Common myeloid progenitor, CD34-positive (primary cell): ENCODE measurements at regions not wholly inside any gene's neighbourhood (a gene's known extent, or its start where the extent isn't known, plus 50 kb on each side); places are given as distances from the start of the nearest gene placed in this dataset.
"Not testable (repeated sequence)": the region's sequence is repeated elsewhere in the genome, so short reads cannot be mapped to it uniquely, and the experiment has no call there.

Source experiments
- CTCF ChIA-PET: fragments of 350-600 bp; sonication (Branson Sonifier 250); formaldehyde crosslinking; loops from one replicate; lab custom pipeline; 2021; ENCODE audit warnings: antibody characterized with exemption; lab: Charles Lee
- POLR2A ChIA-PET: fragments of 350-600 bp; sonication (Branson Sonifier 250); formaldehyde crosslinking; loops from one replicate; lab custom pipeline; 2021; ENCODE audit warnings: antibody characterized with exemption; lab: Charles Lee
- DNase-seq, 3 donors: peaks; one replicate each; pipeline versions ENCODE4 v3.0.0 to v3.0.0-alpha.2; 2013
- H3K27ac ChIP-seq, 2 experiments: 1 replicate in 1 of 2; 2 replicates in 1 of 2; pipeline ENCODE4 v1.7.0; 2013; ENCODE audit warnings: inconsistent platforms in 2 of 2, low read length in 2 of 2, mild to moderate bottlenecking in 2 of 2, low read depth in 1 of 2, moderate library complexity in 1 of 2; ENCODE audit not compliant: severe bottlenecking in 2 of 2, insufficient read depth in 1 of 2, poor library complexity in 1 of 2
- H3K27me3 ChIP-seq, 5 experiments: replicated peaks in 2 of 5; 1 replicate in 3 of 5; 2 replicates in 2 of 5; pipeline versions ENCODE4 v1.6.1 to v1.7.0; 2013; ENCODE audit warnings: low read length in 4 of 5, mild to moderate bottlenecking in 2 of 5, moderate library complexity in 2 of 5, inconsistent platforms in 1 of 5; ENCODE audit not compliant: insufficient read depth in 5 of 5, control insufficient read depth in 4 of 5
- H3K36me3 ChIP-seq, 4 experiments: 1 replicate in 2 of 4; 2 replicates in 2 of 4; pipeline versions ENCODE4 v1.6.1 to v1.7.0; 2013; ENCODE audit warnings: low read length in 3 of 4, control low read depth in 1 of 4, mild to moderate bottlenecking in 1 of 4; ENCODE audit not compliant: control insufficient read depth in 4 of 4, insufficient read depth in 4 of 4
- H3K4me1 ChIP-seq, 4 experiments: 1 replicate in 3 of 4; 2 replicates in 1 of 4; pipeline versions ENCODE4 v1.6.1 to v1.7.1; 2013; ENCODE audit warnings: low read length in 3 of 4, mild to moderate bottlenecking in 3 of 4, control low read depth in 1 of 4, inconsistent platforms in 1 of 4, moderate library complexity in 1 of 4; ENCODE audit not compliant: control insufficient read depth in 4 of 4, insufficient read depth in 4 of 4; ENCODE audit errors: control extremely low read depth in 1 of 4
- H3K4me3 ChIP-seq, 7 experiments: 1 replicate in 4 of 7; 2 replicates in 3 of 7; pipeline versions ENCODE4 v1.5.1 to v1.7.0; 2013; ENCODE audit warnings: mild to moderate bottlenecking in 7 of 7, low read length in 6 of 7, moderate library complexity in 6 of 7, inconsistent platforms in 2 of 7, low read depth in 2 of 7, control low read depth in 1 of 7; ENCODE audit not compliant: insufficient read depth in 4 of 7, control insufficient read depth in 1 of 7; ENCODE audit errors: extremely low read depth in 1 of 7
- H3K9me3 ChIP-seq, 5 experiments: 1 replicate in 4 of 5; 2 replicates in 1 of 5; pipeline versions ENCODE4 v1.6.1 to v1.7.1; 2013; ENCODE audit warnings: low read length in 4 of 5, mild to moderate bottlenecking in 2 of 5, inconsistent platforms in 1 of 5, low read depth in 1 of 5, moderate library complexity in 1 of 5; ENCODE audit not compliant: control insufficient read depth in 4 of 5, insufficient read depth in 2 of 5; ENCODE audit errors: control extremely low read depth in 1 of 5
- WGBS: methylation state at CpG from one replicate; pipeline ENCODE4 v1.1.5; 2013; ENCODE audit not compliant: insufficient coverage; 5-methylcytosine and 5-hydroxymethylcytosine counted together

DNA sequence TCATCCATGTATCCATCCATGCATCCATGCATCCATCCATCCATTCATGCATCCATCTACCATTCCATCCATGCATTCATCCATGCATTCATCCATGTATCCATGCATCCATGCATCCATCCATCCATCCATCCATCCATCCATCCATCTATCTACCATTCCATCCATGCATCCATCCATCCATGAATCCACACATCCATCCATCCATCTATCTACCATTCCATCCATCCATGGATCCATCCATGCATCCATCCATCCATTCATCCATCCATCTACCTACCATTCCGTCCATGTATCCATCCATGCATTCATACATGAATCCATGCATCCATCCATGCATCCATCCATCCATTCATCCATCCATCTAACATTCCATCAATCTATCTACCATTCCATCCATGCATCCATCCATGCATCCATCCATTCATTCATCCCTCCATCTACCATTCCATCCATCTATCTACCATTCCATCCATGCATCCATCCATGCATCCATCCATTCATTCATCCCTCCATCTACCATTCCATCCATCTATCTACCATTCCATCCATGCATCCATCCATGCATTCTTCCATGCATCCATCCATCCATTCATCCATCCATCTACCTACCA, 257.2 kb downstream of the CRLF2 start:
- DNase-seq, H3K36me3 ChIP-seq, POLR2A ChIA-PET, H3K4me1 ChIP-seq, H3K4me3 ChIP-seq, H3K27ac ChIP-seq, CTCF ChIA-PET, H3K9me3 ChIP-seq: not testable (repeated sequence)
- peaks cover 0 to 22% (median 7%) of the 10 kb centered on the region in 5 experiments for H3K27me3 ChIP-seq
- WGBS, result 80% methylated on average over 1 of the region's 1 CpG

DNA sequence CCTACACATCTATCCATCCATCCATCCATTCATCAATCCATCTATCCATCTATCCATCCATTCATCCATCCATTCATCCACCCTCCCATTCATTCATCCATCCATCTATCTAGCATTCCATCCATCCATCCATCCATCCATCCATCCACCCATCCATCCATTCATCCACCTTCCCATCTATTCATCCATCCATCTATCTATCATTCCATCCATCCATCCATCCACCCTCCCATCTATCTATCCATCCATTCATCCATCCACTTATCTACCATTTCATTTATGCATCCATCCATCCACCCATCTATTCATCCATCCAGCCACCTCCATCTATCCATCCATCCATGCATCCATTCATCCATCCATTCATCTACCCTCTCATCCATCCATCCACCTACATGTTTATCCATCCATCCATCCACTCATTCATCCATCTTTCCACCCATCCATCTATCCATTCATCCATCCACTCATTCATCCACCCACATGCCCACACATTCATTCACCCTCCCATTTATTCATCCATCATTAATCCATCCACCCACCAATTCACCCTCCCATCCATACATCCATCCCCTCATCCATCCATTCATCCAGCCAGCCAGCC, 258.5 kb downstream of the CRLF2 start:
- POLR2A ChIA-PET, result no interaction called here

DNA sequence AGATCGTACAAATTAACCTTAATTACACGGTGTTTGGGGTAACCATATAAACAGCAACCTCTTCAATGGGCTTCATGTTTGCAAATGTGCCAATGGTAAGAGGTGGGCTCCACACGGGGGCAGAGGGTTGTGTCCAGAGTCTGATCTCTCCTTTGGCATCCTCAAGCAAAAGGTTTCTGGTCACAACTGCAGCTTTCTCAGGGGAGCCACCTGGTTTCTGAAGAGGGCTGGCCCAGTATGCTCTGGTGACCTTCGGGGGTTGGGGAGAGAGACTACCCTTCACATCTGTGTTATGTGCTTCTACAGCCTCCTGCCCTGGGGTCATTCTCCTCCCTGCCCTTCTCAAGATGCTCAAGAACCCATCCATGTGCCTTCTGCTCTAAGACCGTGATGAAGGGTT, 259.6 kb downstream of the CRLF2 start:
- Histone ChIP-seq H3K9me3 (peaks cover 0 to 3% (median 2%) of the 10 kb centered on the region in 5 experiments), H3K36me3 (no peaks in the 10 kb centered on the region), H3K27me3 (peaks cover 0 to 14% (median 0%) of the 10 kb centered on the region in 5 experiments), H3K4me3 (no peak overlapping the region), H3K27ac (no peak overlapping the region), H3K4me1 (no peaks in the 10 kb centered on the region)
- DNase-seq, result no peak
- CTCF ChIA-PET, result no interaction called here
- POLR2A ChIA-PET, result no interaction called here
- 87% methylated on average over 4 of the region's 5 CpGs for WGBS

More for the DNA sequence above, 258.5 kb downstream of the CRLF2 start:
- H3K27ac ChIP-seq, result no peak overlapping the region
- H3K9me3 ChIP-seq, result peaks cover 0 to 2% (median 0%) of the 10 kb centered on the region in 5 experiments
- no peak overlapping the region for H3K4me3 ChIP-seq
- DNase-seq, result no peak
- CTCF ChIA-PET, result no interaction called here
- H3K27me3 ChIP-seq, result peaks cover 0 to 20% (median 4%) of the 10 kb centered on the region in 5 experiments
- H3K36me3 ChIP-seq, result no peaks in the 10 kb centered on the region
- H3K4me1 ChIP-seq, result no peaks in the 10 kb centered on the region

DNA sequence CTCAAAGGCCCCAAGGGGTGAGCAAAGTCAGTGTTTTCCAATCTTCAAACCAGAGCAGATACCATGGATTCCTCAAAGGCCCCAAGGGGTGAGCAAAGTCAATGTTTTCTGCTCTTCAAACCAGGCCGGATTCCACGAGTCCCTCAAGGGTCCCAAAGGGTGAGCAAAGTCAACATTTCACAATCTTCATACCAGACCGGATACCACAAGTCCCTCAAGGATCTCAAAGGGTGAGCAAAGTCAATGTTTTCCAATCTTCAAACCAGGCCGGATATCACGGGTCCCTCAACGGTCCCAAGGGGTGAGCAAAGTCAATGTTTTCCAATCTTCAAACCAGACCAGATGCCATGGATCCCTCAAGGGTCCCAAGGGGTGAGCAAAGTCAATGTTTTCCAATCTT, 265.2 kb downstream of the CRLF2 start:
- H3K4me3 ChIP-seq, POLR2A ChIA-PET, H3K4me1 ChIP-seq, H3K36me3 ChIP-seq, DNase-seq, H3K27ac ChIP-seq, CTCF ChIA-PET, H3K9me3 ChIP-seq: not testable (repeated sequence)
- WGBS, result 94% methylated on average over 5 of the region's 6 CpGs
- H3K27me3 ChIP-seq, result peaks cover 0 to 13% (median 2%) of the 10 kb centered on the region in 5 experiments

DNA sequence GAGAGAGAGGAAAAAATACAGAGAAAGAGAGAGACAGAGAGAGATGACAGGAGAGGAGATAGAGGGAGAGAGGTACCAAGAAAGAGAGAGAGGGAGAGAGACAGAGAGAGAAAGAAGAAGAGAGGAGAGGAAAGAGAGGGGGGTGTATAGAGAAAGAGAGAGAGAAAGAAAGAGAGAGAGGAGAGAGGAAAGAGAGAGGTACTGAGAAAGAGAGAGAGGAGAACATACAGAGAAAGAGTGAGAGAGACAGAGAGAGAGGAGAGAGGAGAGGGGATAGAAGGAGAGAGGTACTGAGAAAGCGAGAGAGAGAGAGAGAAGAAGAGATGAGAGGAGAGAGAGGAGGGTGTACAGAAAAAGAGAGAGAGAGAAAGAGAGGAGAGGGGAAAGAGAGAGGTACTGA, 269.4 kb downstream of the CRLF2 start:
- ChIA-PET POLR2A (no interaction called here), CTCF (no interaction called here)
- no peak overlapping the region for H3K4me3 ChIP-seq
- DNase-seq, result no peak
- H3K27ac ChIP-seq, result no peak overlapping the region
- H3K36me3 ChIP-seq, result no peaks in the 10 kb centered on the region
- H3K9me3 ChIP-seq, result peaks cover 0 to 4% (median 0%) of the 10 kb centered on the region in 5 experiments
- no peaks in the 10 kb centered on the region for H3K4me1 ChIP-seq
- WGBS, result 92% methylated on average over 1 of the region's 1 CpG
- peaks cover 0 to 42% (median 11%) of the 10 kb centered on the region in 5 experiments for H3K27me3 ChIP-seq

DNA sequence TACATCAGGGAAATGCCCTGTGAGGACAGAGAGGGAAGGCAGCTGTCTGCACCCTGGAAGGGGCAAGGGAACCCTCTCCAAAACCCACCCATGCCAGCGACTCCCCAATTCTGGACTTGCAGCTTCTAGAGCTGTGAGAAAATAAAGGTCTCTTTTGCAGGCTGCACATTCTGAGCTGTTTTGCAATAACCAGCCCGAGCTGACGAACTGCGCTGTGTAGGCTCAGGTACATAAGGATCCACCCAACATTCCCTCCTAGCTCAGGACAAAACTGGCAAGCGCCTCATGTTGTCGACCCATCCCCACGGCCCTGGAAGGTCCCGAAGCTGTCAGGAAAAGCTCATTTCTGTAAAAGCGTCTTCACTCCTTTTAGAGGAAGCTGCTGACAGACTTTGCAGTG, 271.8 kb downstream of the CRLF2 start:
- H3K4me3 ChIP-seq, result no peak overlapping the region
- peaks cover 0 to 42% (median 10%) of the 10 kb centered on the region in 5 experiments for H3K27me3 ChIP-seq
- H3K9me3 ChIP-seq, result no peaks in the 10 kb centered on the region
- H3K27ac ChIP-seq, result no peak overlapping the region
- no peak for DNase-seq
- POLR2A ChIA-PET, result no interaction called here
- CTCF ChIA-PET, result no interaction called here
- H3K4me1 ChIP-seq, result no peaks in the 10 kb centered on the region
- WGBS, result 63% methylated on average over 8 of the region's 9 CpGs
- H3K36me3 ChIP-seq, result no peaks in the 10 kb centered on the region

DNA sequence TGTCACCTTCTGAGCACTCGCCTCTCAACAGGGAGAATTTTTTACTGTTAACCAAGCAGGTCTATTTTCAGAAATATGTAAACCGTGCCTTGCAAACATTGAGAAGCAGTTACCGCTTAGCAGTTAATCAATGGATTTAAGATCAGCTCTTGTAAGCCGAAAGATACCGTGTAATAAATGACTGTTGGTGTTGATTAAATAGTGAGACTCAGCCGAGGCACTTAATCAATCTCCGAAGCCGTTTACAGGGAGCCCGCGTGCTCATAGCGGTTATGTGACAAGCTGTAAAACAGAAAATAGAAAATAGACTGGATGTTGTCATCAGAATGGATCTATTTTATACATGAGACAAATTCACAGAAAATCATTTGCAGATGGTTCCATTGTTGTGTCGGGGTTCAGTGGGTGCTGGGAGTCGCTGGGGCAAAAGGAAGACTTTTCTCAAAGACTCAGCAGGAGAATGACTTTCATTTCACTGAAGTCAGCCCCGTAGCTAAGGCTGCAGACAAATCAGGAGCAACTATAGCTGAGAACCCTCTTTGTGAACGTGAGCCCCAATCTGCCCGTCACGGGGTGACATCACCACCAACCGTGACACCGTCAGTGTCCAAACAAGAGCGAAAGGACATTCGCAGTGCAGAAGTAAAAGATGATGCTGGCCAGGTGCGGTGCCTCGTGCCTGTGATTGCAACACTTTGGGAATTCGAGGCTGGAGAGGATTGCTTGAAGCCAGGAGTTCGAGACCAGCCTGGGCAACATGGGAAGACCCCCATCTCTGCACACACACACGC, 275.3 kb downstream of the CRLF2 start:
- H3K4me3 ChIP-seq, result no peak overlapping the region
- no peaks in the 10 kb centered on the region for H3K9me3 ChIP-seq
- H3K27me3 ChIP-seq, result peaks cover 0 to 34% (median 10%) of the 10 kb centered on the region in 5 experiments
- 79% methylated on average over 21 of the region's 26 CpGs for WGBS
- H3K27ac ChIP-seq, result no peak overlapping the region
- H3K4me1 ChIP-seq, result no peaks in the 10 kb centered on the region
- POLR2A ChIA-PET, result no interaction called here
- CTCF ChIA-PET, result no interaction called here
- DNase-seq, result no peak
- H3K36me3 ChIP-seq, result no peaks in the 10 kb centered on the region
